Psoas muscle (tissue), 7 donors: ENCODE measurements at regions not wholly inside any gene's neighbourhood (a gene's known extent, or its start where the extent isn't known, plus 50 kb on each side); places are given as distances from the start of the nearest gene placed in this dataset.
"Not testable (repeated sequence)": the region's sequence is repeated elsewhere in the genome, so short reads cannot be mapped to it uniquely, and the experiment has no call there.

Experiments used
- ATAC-seq, 4 donors: fragments of 200-7000 bp; cut with Tn5 transposase; one replicate each; pipeline ENCODE4 v1.9.1; 2020; ENCODE audit warnings: moderate library complexity in 3 of 4, mild to moderate bottlenecking in 2 of 4
- DNase-seq, 2 donors: peaks; one replicate each; pipeline ENCODE4 v3.0.0-alpha.2; 2020
- H3K27ac ChIP-seq: fragments of 200-600 bp; one replicate; pipeline ENCODE4 v1.8.0; 2022
- H3K27me3 ChIP-seq, 3 donors: fragments of 200-600 bp in 1 of 3; one replicate each; pipeline versions ENCODE4 v1.6.1 to v1.8.0; 2013 to 2022; ENCODE audit warnings: low read length in 2 of 3, mild to moderate bottlenecking in 2 of 3, moderate library complexity in 1 of 3; ENCODE audit not compliant: insufficient read depth in 3 of 3
- H3K36me3 ChIP-seq, 2 donors: fragments of 200-600 bp in 1 of 2; one replicate each; pipeline versions ENCODE4 v1.6.1 to v1.8.0; 2013 to 2022; ENCODE audit warnings: low read depth in 1 of 2, mild to moderate bottlenecking in 1 of 2, moderate library complexity in 1 of 2; ENCODE audit not compliant: insufficient read depth in 1 of 2
- H3K4me1 ChIP-seq: fragments of 200-600 bp; one replicate; pipeline ENCODE4 v1.8.0; 2022
- H3K4me3 ChIP-seq: fragments of 200-600 bp; one replicate; pipeline ENCODE4 v1.8.0; 2022; ENCODE audit warnings: mild to moderate bottlenecking
- H3K9me3 ChIP-seq: fragments of 200-600 bp; one replicate; pipeline ENCODE4 v1.8.0; 2022
- CTCF ChIP-seq: fragments of 200-600 bp; IDR thresholded peaks from one replicate; pipeline ENCODE4 v1.8.0; 2022; ENCODE audit warnings: antibody characterized with exemption
- WGBS, 3 donors: extraction: QIAGEN DNeasy Blood & Tissue Kit; methylation state at CpG; one replicate each; pipeline versions ENCODE4 v1.1.6 to v1.1.7; 2013; 5-methylcytosine and 5-hydroxymethylcytosine counted together
- intact Hi-C, 2 donors: fragments of 100-400 bp; cut with DNase I; formaldehyde crosslinking; loops; one replicate each; pipeline versions ENCODE4 v1.11.0 to v1.14.2; 2022
- donor health status: healthy with polysubstance abuse.
- donor health status: DM: no; HTN: no; CAD: no; lungs with moderate emphysema.
- donor health status: Bipolar disorder and iron deficiency.
- donor health status: healthy.
- donor health status: DM: yes; HTN: yes; CAD: no.
- donor health status: DM: no; HTN: no; CAD: no.
- donor health status: DM: yes; HTN: yes; CAD: no.

- Histone ChIP-seq H3K4me1 (no peaks in the 10 kb centered on the region), H3K27ac (no peak overlapping the region), H3K36me3 (no peaks in the 10 kb centered on the region), H3K9me3 (no peaks in the 10 kb centered on the region), H3K4me3 (no peak overlapping the region), H3K27me3 (no peaks in the 10 kb centered on the region)
- ATAC-seq (no peak), DNase-seq (no peak)
- TF ChIP-seq CTCF: no peak
- intact Hi-C loops: no loop called here
- 67 to 73% (median 72%) methylated on average over 4 of the region's 4 CpGs for WGBS, 3 donors
Observed at GRCh38 chr3:160053048-160053391, 64.4 kb downstream of the IL12A start.

GRCh38 chr3:160054862-160055261 is 66.2 kb downstream of the IL12A start:
- H3K27ac ChIP-seq, H3K36me3 ChIP-seq, ATAC-seq, H3K9me3 ChIP-seq, DNase-seq, intact Hi-C loops, H3K4me1 ChIP-seq, H3K27me3 ChIP-seq, H3K4me3 ChIP-seq: not testable (repeated sequence)
- WGBS, 3 donors: 71 to 79% (median 74%) methylated on average over 4 of the region's 4 CpGs

- no peaks in the 10 kb centered on the region for H3K9me3 ChIP-seq
- H3K4me3 ChIP-seq: no peak overlapping the region
- H3K4me1 ChIP-seq: no peaks in the 10 kb centered on the region
- intact Hi-C loops: no loop called here
- DNase-seq: no peak
- H3K27ac ChIP-seq: no peak overlapping the region
- H3K27me3 ChIP-seq: no peaks in the 10 kb centered on the region
- ATAC-seq: no peak
- no peaks in the 10 kb centered on the region for H3K36me3 ChIP-seq
- 91 to 95% (median 93%) methylated on average over 3 of the region's 3 CpGs for WGBS, 3 donors
- TF ChIP-seq CTCF: no peak
Observed at GRCh38 chr3:160055659-160056058, 67.0 kb downstream of the IL12A start.

GRCh38 chr3:160057331-160057730 is 68.7 kb downstream of the IL12A start:
- no peaks in the 10 kb centered on the region for H3K36me3 ChIP-seq
- H3K27ac ChIP-seq: no peak overlapping the region
- H3K4me1 ChIP-seq: no peaks in the 10 kb centered on the region
- H3K4me3 ChIP-seq: no peak overlapping the region
- DNase-seq: no peak
- intact Hi-C loops: no loop called here
- WGBS, 3 donors: 69 to 84% (median 73%) methylated on average over 2 of the region's 2 CpGs
- TF ChIP-seq CTCF: no peak
- no peak for ATAC-seq
- no peaks in the 10 kb centered on the region for H3K9me3 ChIP-seq
- H3K27me3 ChIP-seq: no peaks in the 10 kb centered on the region

- Histone ChIP-seq H3K9me3 (no peaks in the 10 kb centered on the region), H3K4me1 (no peaks in the 10 kb centered on the region), H3K27me3 (no peaks in the 10 kb centered on the region), H3K27ac (no peak overlapping the region), H3K36me3 (no peaks in the 10 kb centered on the region), H3K4me3 (no peak overlapping the region)
- WGBS, 3 donors: 91 to 93% (median 91%) methylated on average over 24 to 32 of the region's 32 CpGs
- intact Hi-C loops: no loop called here
- TF ChIP-seq CTCF: no peak
- DNase-seq (no peak), ATAC-seq (no peak)
Observed at GRCh38 chr3:160060409-160061027, 71.9 kb downstream of the IL12A start.
